ENCODE measurements at regions not wholly inside any gene's neighbourhood (a gene's known extent, or its start where the extent isn't known, plus 50 kb on each side); places are given as distances from the start of the nearest gene placed in this dataset.

GRCh38 chr4:115749404-115749803 lies 636.0 kb upstream of the NDST4 start:
- TF ChIP-seq CTCF (IDR thresholded peaks at IDR 0.05) (no peak), POLR2A (IDR thresholded peaks at IDR 0.05) (no peak), POLR2AphosphoS5 (IDR thresholded peaks at IDR 0.05; ENCODE audit: insufficient read depth in 1 of 2, low read depth in 1 of 2) (no peak)

Data from vagina (tissue), 2 donors.